OCI-LY1 (cell line): ENCODE measurements at regions not wholly inside any gene's neighbourhood (a gene's known extent, or its start where the extent isn't known, plus 50 kb on each side); places are given as distances from the start of the nearest gene placed in this dataset.

Experiments
- H2AFZ ChIP-seq: fragments of 200-600 bp; sonication (generic), shearing (Covaris generic); 2 replicates; pipeline ENCODE4 v1.6.0; 2014; ENCODE audit warnings: antibody characterized with exemption, mild to moderate bottlenecking, low read length
- H3F3A ChIP-seq: fragments of 200-600 bp; sonication (generic), shearing (Covaris generic); 2 replicates; pipeline ENCODE4 v1.6.0; 2014; ENCODE audit warnings: mild to moderate bottlenecking, antibody characterized with exemption, low read length, moderate library complexity; ENCODE audit not compliant: insufficient read depth
- H3K27ac ChIP-seq: fragments of 200-600 bp; sonication (generic); 2 replicates; pipeline ENCODE4 v1.5.1; 2014; ENCODE audit warnings: low read length, mixed run types, mild to moderate bottlenecking, low read depth; ENCODE audit not compliant: poor library complexity, severe bottlenecking
- H3K27me3 ChIP-seq: fragments of 200-600 bp; sonication (generic); 2 replicates; pipeline ENCODE4 v1.6.0; 2014; ENCODE audit warnings: antibody characterized with exemption, mild to moderate bottlenecking, low read length, moderate library complexity; ENCODE audit not compliant: insufficient read depth
- H3K36me3 ChIP-seq: fragments of 200-600 bp; sonication (generic); 2 replicates; pipeline ENCODE4 v1.6.1; 2014; ENCODE audit warnings: mild to moderate bottlenecking, antibody characterized with exemption, low read length, moderate library complexity, mixed read lengths; ENCODE audit not compliant: insufficient read depth
- H3K4me1 ChIP-seq: fragments of 200-600 bp; sonication (generic); 2 replicates; pipeline ENCODE4 v1.5.1; 2014; ENCODE audit warnings: mild to moderate bottlenecking, low read length, moderate library complexity; ENCODE audit not compliant: insufficient read depth, severe bottlenecking
- H3K4me2 ChIP-seq: fragments of 200-600 bp; sonication (generic), shearing (Covaris generic); 2 replicates; pipeline ENCODE4 v1.6.1; 2014; ENCODE audit warnings: low read length
- H3K4me3 ChIP-seq: fragments of 200-600 bp; sonication (generic); 2 replicates; pipeline ENCODE4 v1.5.1; 2014; ENCODE audit warnings: low read length, low read depth, mild to moderate bottlenecking, mixed read lengths; ENCODE audit not compliant: poor library complexity, severe bottlenecking
- H3K79me2 ChIP-seq: fragments of 200-600 bp; shearing (Covaris generic); 2 replicates; pipeline ENCODE4 v1.6.1; 2016; ENCODE audit warnings: mixed run types, low read length, mixed read lengths; ENCODE audit not compliant: insufficient read depth
- H3K9ac ChIP-seq: fragments of 200-600 bp; sonication (generic), shearing (Covaris generic); 2 replicates; pipeline ENCODE4 v1.6.1; 2014; ENCODE audit warnings: mild to moderate bottlenecking, low read length, mixed read lengths
- H3K9me2 ChIP-seq: fragments of 200-600 bp; sonication (generic), shearing (Covaris generic); 2 replicates; pipeline ENCODE4 v1.6.1; 2014; ENCODE audit warnings: low read depth, mild to moderate bottlenecking, low read length, mixed read lengths
- H3K9me3 ChIP-seq: fragments of 200-600 bp; shearing (Covaris generic); 2 replicates; pipeline ENCODE4 v1.6.1; 2014; ENCODE audit warnings: low read length, mixed read lengths
- H4K20me1 ChIP-seq: fragments of 200-600 bp; sonication (generic), shearing (Covaris generic); 2 replicates; pipeline ENCODE4 v1.6.0; 2016; ENCODE audit warnings: mild to moderate bottlenecking, low read length; ENCODE audit not compliant: insufficient read depth
- EZH2 ChIP-seq: fragments of 200-600 bp; sonication (generic), shearing (Covaris generic); IDR thresholded peaks from 2 replicates; pipeline ENCODE4 v1.8.0; 2017; ENCODE audit warnings: borderline replicate concordance, mixed run types, mild to moderate bottlenecking, antibody characterized with exemption, low read length, moderate library complexity, mixed read lengths
- TF ChIP-seq, protein P1 (sequence below): fragments of 200-600 bp; sonication (generic), shearing (Covaris generic); IDR thresholded peaks from 2 replicates; pipeline ENCODE4 v1.5.1; 2017; ENCODE audit warnings: mild to moderate bottlenecking, antibody characterized with exemption, low read length, moderate library complexity, mixed read lengths

DNA sequence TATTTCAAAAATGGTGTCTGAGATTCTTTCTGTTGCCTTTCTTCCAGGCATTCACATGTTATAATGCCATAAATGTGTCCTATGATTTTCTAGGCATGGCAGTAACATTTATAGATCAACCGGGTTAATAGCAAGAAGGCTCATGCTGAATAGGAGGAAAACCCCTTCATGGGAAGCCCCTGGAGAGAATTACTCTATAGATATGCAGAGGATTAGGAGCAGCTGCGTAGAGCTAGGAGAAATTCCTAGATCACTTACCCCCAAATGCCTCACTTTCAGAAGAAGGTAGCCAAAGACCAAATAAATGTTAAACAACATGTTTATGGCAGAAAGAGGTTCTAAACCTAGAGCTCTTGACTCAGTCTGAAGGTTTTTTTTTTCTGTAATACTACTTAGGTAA is 153.4 kb upstream of the CTNNA2 start:
- Histone ChIP-seq H3K27me3 (no peaks in the 10 kb centered on the region), H3K27ac (no peak overlapping the region), H4K20me1 (no peaks in the 10 kb centered on the region), H3K9ac (no peak overlapping the region), H3K9me3 (no peaks in the 10 kb centered on the region), H3K9me2 (no peaks in the 10 kb centered on the region), H3K36me3 (no peaks in the 10 kb centered on the region), H3K4me1 (no peaks in the 10 kb centered on the region), H3K4me2 (no peak overlapping the region), H2AFZ (no peak overlapping the region), H3K4me3 (no peak overlapping the region), H3F3A (no peaks in the 10 kb centered on the region), H3K79me2 (no peaks in the 10 kb centered on the region)
- TF ChIP-seq, protein P1, sequence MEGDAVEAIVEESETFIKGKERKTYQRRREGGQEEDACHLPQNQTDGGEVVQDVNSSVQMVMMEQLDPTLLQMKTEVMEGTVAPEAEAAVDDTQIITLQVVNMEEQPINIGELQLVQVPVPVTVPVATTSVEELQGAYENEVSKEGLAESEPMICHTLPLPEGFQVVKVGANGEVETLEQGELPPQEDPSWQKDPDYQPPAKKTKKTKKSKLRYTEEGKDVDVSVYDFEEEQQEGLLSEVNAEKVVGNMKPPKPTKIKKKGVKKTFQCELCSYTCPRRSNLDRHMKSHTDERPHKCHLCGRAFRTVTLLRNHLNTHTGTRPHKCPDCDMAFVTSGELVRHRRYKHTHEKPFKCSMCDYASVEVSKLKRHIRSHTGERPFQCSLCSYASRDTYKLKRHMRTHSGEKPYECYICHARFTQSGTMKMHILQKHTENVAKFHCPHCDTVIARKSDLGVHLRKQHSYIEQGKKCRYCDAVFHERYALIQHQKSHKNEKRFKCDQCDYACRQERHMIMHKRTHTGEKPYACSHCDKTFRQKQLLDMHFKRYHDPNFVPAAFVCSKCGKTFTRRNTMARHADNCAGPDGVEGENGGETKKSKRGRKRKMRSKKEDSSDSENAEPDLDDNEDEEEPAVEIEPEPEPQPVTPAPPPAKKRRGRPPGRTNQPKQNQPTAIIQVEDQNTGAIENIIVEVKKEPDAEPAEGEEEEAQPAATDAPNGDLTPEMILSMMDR = no peak
- no peak for TF ChIP-seq EZH2

DNA sequence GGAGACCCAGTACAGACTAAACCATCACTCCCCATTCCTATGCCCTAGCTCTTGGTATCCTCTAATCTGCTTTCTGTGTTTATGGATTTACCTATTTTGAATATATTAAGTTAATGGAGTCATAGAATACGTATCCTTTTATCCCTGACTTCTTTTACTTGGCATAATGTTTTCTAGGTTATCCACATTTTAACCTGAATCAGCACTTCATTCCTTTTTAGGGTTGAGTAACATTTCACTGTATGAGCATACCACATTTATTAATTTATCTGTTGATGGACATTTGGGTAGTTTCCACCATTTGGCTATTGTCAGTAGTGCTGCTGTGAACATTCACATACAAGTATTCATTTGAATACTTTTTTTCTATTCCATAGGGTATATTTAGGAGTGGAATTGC is 157.3 kb upstream of the CTNNA2 start:
- TF ChIP-seq, protein P1 = no peak
- H3F3A ChIP-seq = no peaks in the 10 kb centered on the region
- no peaks in the 10 kb centered on the region for H3K79me2 ChIP-seq
- no peaks in the 10 kb centered on the region for H3K9me2 ChIP-seq
- H3K36me3 ChIP-seq = no peaks in the 10 kb centered on the region
- no peaks in the 10 kb centered on the region for H4K20me1 ChIP-seq
- no peak overlapping the region for H3K9ac ChIP-seq
- H3K4me1 ChIP-seq = no peaks in the 10 kb centered on the region
- no peak overlapping the region for H3K4me2 ChIP-seq
- no peak overlapping the region for H3K27ac ChIP-seq
- no peaks in the 10 kb centered on the region for H3K27me3 ChIP-seq
- H3K4me3 ChIP-seq = no peak overlapping the region
- H3K9me3 ChIP-seq = no peaks in the 10 kb centered on the region
- H2AFZ ChIP-seq = no peak overlapping the region

DNA sequence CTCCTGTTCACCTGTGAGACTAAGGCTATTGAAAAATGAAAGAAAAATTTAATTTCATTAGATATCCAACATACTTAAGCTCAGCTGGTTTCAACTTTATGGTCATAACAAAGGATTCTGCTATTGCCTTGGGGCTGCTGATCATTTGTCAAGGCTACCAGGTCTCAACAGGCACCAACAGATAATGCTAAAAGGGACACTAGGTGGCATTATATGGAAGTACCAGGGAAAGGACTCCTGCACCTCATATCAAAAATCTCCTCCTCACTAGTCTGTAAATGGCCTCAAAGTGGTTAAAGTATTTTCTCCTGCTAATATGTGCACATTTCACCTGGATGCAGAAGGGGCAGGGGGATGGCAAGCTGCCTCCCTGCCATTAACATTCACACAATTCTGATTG is 167.9 kb upstream of the REG3A start:
- H3K79me2 ChIP-seq = no peaks in the 10 kb centered on the region
- H3K4me1 ChIP-seq = no peaks in the 10 kb centered on the region
- H4K20me1 ChIP-seq = no peaks in the 10 kb centered on the region
- H3F3A ChIP-seq = no peaks in the 10 kb centered on the region
- no peak overlapping the region for H3K4me3 ChIP-seq
- H3K36me3 ChIP-seq = no peaks in the 10 kb centered on the region
- H3K4me2 ChIP-seq = no peak overlapping the region
- H3K9ac ChIP-seq = no peak overlapping the region
- H3K27ac ChIP-seq = no peak overlapping the region
- no peaks in the 10 kb centered on the region for H3K9me2 ChIP-seq
- no peaks in the 10 kb centered on the region for H3K9me3 ChIP-seq
- no peak overlapping the region for H2AFZ ChIP-seq
- no peak for TF ChIP-seq EZH2
- TF ChIP-seq, protein P1 = no peak
- no peaks in the 10 kb centered on the region for H3K27me3 ChIP-seq
